ENCODE measurements at regions not wholly inside any gene's neighbourhood (a gene's known extent, or its start where the extent isn't known, plus 50 kb on each side); places are given as distances from the start of the nearest gene placed in this dataset.
"Not testable (repeated sequence)": the region's sequence is repeated elsewhere in the genome, so short reads cannot be mapped to it uniquely, and the experiment has no call there.

- no peak for DNase-seq
Measured at GRCh38 chr1:29394521-29395225, 158.4 kb downstream of the PTPRU start.

GRCh38 chr1:29393451-29393826 lies 157.1 kb downstream of the PTPRU start:
- DNase-seq = no peak

- DNase-seq = no peak
Measured at GRCh38 chr1:29392486-29393450, 156.4 kb downstream of the PTPRU start.

- no peak for DNase-seq
Measured at GRCh38 chr1:29392036-29392435, 155.7 kb downstream of the PTPRU start.

- no peak for DNase-seq
Measured at GRCh38 chr1:29391362-29391880, 155.1 kb downstream of the PTPRU start.

GRCh38 chr1:29390491-29391361 lies 154.4 kb downstream of the PTPRU start:
- DNase-seq = no peak

GRCh38 chr1:29390075-29390474 lies 153.8 kb downstream of the PTPRU start:
- DNase-seq = no peak

GRCh38 chr1:29389533-29390041 lies 153.3 kb downstream of the PTPRU start:
- DNase-seq = no peak

GRCh38 chr1:29388884-29389283 lies 152.6 kb downstream of the PTPRU start:
- no peak for DNase-seq

GRCh38 chr1:29388170-29388569 lies 151.8 kb downstream of the PTPRU start:
- DNase-seq = no peak

- DNase-seq = no peak
Measured at GRCh38 chr1:29387210-29387609, 150.9 kb downstream of the PTPRU start.

GRCh38 chr1:29386453-29386852 lies 150.1 kb downstream of the PTPRU start:
- DNase-seq = not testable (repeated sequence)

- no peak for DNase-seq
Measured at GRCh38 chr1:29385966-29386365, 149.6 kb downstream of the PTPRU start.

- no peak for DNase-seq
Measured at GRCh38 chr1:29384496-29385015, 148.2 kb downstream of the PTPRU start.

GRCh38 chr1:29383746-29384371 lies 147.5 kb downstream of the PTPRU start:
- DNase-seq = no peak

GRCh38 chr1:29382851-29383745 lies 146.8 kb downstream of the PTPRU start:
- DNase-seq = no peak

GRCh38 chr1:29381426-29381825 lies 145.1 kb downstream of the PTPRU start:
- DNase-seq = no peak

- DNase-seq = no peak
Measured at GRCh38 chr1:29380532-29380931, 144.2 kb downstream of the PTPRU start.

GRCh38 chr1:29379443-29380073 lies 143.2 kb downstream of the PTPRU start:
- DNase-seq = no peak
